ENCODE measurements at regions not wholly inside any gene's neighbourhood (a gene's known extent, or its start where the extent isn't known, plus 50 kb on each side); places are given as distances from the start of the nearest gene placed in this dataset.

DNA sequence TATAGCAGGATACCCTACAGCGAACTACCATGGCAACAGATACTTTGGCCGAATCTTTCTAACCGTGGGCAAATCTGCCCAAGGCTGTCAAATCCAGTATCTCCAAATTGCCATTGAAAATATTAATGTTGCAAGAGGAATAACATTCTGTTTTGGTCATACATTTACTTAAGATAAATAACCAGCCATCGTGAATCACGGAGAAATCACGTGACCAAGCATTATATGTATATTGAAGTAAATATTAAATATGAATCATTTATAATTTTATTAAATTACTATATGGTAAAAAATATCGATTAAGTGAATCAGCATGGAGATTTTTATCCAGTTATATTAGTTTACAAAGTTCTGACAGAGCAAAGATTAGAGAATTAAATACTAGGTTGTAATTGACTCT is 714.6 kb upstream of the GJE1 start:
- no peaks in the 10 kb centered on the region for H3K36me3 Mint-ChIP-seq (ENCODE audit: insufficient read depth, unreplicated experiment)
- no peaks in the 10 kb centered on the region for H3K27me3 Mint-ChIP-seq (ENCODE audit: insufficient read depth, unreplicated experiment)
- intact Hi-C loops (cut with micrococcal nuclease), result no loop called here
- no peaks in the 10 kb centered on the region for H3K4me1 Mint-ChIP-seq (ENCODE audit: insufficient read depth, unreplicated experiment)
- no peak overlapping the region for H3K4me3 Mint-ChIP-seq (ENCODE audit: unreplicated experiment)
- no peak for DNase-seq (ENCODE audit: unreplicated experiment)
- ChIA-PET POLR2A (no interaction called here), CTCF (no interaction called here)
- no TSS peak for BruUV-seq (replicated peaks)
- no peak overlapping the region for H3K27ac Mint-ChIP-seq (ENCODE audit: low read depth, unreplicated experiment)
- peaks cover 6% of the 10 kb centered on the region for H3K9me3 Mint-ChIP-seq (ENCODE audit: unreplicated experiment)
- TF ChIP-seq, protein P1, sequence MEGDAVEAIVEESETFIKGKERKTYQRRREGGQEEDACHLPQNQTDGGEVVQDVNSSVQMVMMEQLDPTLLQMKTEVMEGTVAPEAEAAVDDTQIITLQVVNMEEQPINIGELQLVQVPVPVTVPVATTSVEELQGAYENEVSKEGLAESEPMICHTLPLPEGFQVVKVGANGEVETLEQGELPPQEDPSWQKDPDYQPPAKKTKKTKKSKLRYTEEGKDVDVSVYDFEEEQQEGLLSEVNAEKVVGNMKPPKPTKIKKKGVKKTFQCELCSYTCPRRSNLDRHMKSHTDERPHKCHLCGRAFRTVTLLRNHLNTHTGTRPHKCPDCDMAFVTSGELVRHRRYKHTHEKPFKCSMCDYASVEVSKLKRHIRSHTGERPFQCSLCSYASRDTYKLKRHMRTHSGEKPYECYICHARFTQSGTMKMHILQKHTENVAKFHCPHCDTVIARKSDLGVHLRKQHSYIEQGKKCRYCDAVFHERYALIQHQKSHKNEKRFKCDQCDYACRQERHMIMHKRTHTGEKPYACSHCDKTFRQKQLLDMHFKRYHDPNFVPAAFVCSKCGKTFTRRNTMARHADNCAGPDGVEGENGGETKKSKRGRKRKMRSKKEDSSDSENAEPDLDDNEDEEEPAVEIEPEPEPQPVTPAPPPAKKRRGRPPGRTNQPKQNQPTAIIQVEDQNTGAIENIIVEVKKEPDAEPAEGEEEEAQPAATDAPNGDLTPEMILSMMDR (IDR thresholded peaks at IDR 0.05; ENCODE audit: unreplicated experiment), result no peak

DNA sequence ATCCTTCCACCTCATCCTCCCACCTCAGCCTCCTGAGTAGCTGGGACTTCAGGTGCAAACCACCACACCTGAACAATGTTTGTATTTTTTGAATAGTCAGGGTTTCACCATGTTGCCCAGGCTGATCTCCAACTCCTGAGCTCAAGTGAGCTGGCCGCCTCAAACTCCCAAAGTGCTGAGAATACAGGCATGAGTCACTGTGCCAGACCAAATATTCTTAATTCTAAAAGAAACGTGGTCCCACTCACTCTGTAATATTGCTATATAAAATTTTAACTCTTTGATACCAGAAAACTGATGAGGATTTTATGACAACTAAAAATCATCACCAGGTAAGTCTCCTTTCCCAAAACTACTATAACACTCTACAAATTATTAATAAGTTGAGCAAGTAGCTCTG is 716.8 kb upstream of the GJE1 start:
- no TSS peak for BruUV-seq (replicated peaks)
- no peaks in the 10 kb centered on the region for H3K27me3 Mint-ChIP-seq (ENCODE audit: insufficient read depth, unreplicated experiment)
- TF ChIP-seq, protein P1 (IDR thresholded peaks at IDR 0.05; ENCODE audit: unreplicated experiment), result no peak
- H3K4me3 Mint-ChIP-seq (ENCODE audit: unreplicated experiment), result no peak overlapping the region
- H3K36me3 Mint-ChIP-seq (ENCODE audit: insufficient read depth, unreplicated experiment), result no peaks in the 10 kb centered on the region
- H3K4me1 Mint-ChIP-seq (ENCODE audit: insufficient read depth, unreplicated experiment), result no peaks in the 10 kb centered on the region
- no peak for DNase-seq (ENCODE audit: unreplicated experiment)
- H3K27ac Mint-ChIP-seq (ENCODE audit: low read depth, unreplicated experiment), result no peak overlapping the region
- intact Hi-C loops (cut with micrococcal nuclease), result no loop called here
- peaks cover 6% of the 10 kb centered on the region for H3K9me3 Mint-ChIP-seq (ENCODE audit: unreplicated experiment)
- ChIA-PET POLR2A (no interaction called here), CTCF (interaction anchor here (0.6 to 0.7 kb wide), 2 partner anchors 206 to 818 kb away, joined by 3 read pairs; no protein-coding TSS in a partner anchor)

DNA sequence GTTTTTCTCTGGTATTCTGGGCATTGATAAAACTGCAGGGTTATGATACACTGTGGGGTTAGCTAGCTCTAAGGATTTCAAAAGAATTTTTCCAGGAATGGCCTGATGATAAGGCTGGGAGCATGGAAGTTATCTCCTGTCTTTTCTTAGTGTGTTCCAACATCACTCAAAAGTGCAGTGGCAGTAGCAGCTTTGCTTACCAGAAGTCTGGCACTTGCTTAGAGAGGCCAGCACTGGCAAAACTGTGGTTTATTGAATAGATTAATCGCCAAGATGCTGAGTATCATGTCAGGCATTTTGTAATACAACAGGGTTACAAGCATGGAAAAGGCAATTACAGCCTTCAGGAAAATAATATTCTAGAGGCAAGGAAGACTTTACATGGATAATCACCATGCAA is 719.5 kb upstream of the GJE1 start:
- ChIA-PET POLR2A (interaction anchor here (0.5 kb wide), 1 partner anchor 1988 kb away, joined by 4 read pairs; no protein-coding TSS in a partner anchor), CTCF (no interaction called here)
- Mint-ChIP-seq H3K9me3 (ENCODE audit: unreplicated experiment) (peaks cover 7% of the 10 kb centered on the region), H3K4me3 (ENCODE audit: unreplicated experiment) (no peak overlapping the region), H3K27ac (ENCODE audit: low read depth, unreplicated experiment) (no peak overlapping the region), H3K4me1 (ENCODE audit: insufficient read depth, unreplicated experiment) (no peaks in the 10 kb centered on the region), H3K27me3 (ENCODE audit: insufficient read depth, unreplicated experiment) (no peaks in the 10 kb centered on the region), H3K36me3 (ENCODE audit: insufficient read depth, unreplicated experiment) (peaks cover 6% of the 10 kb centered on the region)
- no TSS peak for BruUV-seq (replicated peaks)
- TF ChIP-seq, protein P1 (IDR thresholded peaks at IDR 0.05; ENCODE audit: unreplicated experiment), result no peak
- intact Hi-C loops (cut with micrococcal nuclease), result no loop called here
- DNase-seq (ENCODE audit: unreplicated experiment), result no peak

DNA sequence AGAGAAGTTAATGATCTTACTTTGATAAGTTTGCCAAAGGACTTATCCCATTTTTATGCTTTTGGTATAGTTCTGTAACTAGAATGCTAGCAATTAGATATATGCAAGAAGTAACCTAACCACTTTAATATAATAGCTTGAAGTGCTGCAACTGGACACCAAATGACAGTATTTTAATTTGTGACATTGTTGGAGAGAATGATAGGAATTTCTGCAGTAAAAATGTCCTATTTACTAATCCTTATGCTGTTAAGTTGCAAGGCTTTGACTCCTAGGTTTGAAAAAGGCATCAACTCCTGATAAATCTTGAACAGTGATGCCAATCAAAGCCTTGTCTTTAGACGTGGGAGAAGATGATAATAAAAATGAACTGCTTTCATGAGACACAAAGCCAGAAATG is 726.0 kb upstream of the GJE1 start:
- no peak for DNase-seq (ENCODE audit: unreplicated experiment)
- Mint-ChIP-seq H3K4me3 (ENCODE audit: unreplicated experiment) (no peak overlapping the region), H3K9me3 (ENCODE audit: unreplicated experiment) (peaks cover 7% of the 10 kb centered on the region), H3K27me3 (ENCODE audit: insufficient read depth, unreplicated experiment) (no peaks in the 10 kb centered on the region), H3K36me3 (ENCODE audit: insufficient read depth, unreplicated experiment) (peaks cover 15% of the 10 kb centered on the region), H3K4me1 (ENCODE audit: insufficient read depth, unreplicated experiment) (peaks cover 12% of the 10 kb centered on the region), H3K27ac (ENCODE audit: low read depth, unreplicated experiment) (no peak overlapping the region)
- CTCF ChIA-PET, result no interaction called here
- BruUV-seq (replicated peaks), result no TSS peak
- TF ChIP-seq, protein P1 (IDR thresholded peaks at IDR 0.05; ENCODE audit: unreplicated experiment), result no peak
- intact Hi-C loops (cut with micrococcal nuclease), result no loop called here
- POLR2A ChIA-PET, result no interaction called here

All from MCF 10A (cell line).